AG09319 (cell line): ENCODE measurements at regions not wholly inside any gene's neighbourhood (a gene's known extent, or its start where the extent isn't known, plus 50 kb on each side); places are given as distances from the start of the nearest gene placed in this dataset.
A peak's percentile ranks its signal among the peaks of the same experiment; 100 is the strongest.

ENCODE experiments used
- DNase-seq: peaks from one replicate; pipeline ENCODE4 v3.0.0-alpha.2; 2010; ENCODE audit warnings: low read depth; ENCODE audit errors: extremely low read depth
- TF ChIP-seq, protein P1 (sequence below): IDR thresholded peaks from 2 replicates; pipeline ENCODE4 v1.5.1; 2011; ENCODE audit warnings: low read depth, mild to moderate bottlenecking, inconsistent platforms, low read length, moderate library complexity

DNA sequence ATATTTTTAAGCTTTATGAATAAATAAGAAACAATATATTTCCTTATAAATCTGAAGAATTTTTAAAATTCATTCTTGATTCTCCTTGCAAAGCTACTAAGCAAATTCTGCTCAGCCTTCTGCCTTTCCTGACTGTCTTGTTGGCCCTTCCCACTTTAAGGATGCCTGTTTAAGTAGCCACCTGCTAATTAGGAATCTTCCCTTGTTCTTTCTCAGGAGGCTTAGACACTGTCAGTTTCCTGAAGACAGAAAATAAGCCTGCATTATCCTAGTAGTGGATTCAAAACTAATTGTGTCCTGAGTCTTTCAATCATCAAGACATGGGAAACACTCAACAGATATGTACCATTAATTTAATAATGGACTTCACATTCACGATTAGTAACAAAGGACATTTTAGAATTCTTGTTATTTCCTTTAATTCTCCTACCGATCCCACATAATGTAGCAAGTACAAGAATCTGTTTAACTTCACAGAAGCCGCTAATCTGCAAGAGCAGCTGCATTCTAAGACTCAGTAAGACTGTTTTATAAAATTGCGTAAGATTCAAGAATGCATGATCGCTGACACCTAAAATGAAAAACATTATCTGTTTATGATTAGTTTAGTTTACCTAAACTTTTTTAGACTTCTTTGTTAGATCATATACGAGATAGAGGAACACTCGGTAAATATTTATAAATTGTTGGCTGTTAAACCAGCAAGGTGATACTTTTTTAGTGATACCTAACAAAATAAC is 445.4 kb upstream of the DSEL start:
- DNase-seq: no peak
- TF ChIP-seq, protein P1, sequence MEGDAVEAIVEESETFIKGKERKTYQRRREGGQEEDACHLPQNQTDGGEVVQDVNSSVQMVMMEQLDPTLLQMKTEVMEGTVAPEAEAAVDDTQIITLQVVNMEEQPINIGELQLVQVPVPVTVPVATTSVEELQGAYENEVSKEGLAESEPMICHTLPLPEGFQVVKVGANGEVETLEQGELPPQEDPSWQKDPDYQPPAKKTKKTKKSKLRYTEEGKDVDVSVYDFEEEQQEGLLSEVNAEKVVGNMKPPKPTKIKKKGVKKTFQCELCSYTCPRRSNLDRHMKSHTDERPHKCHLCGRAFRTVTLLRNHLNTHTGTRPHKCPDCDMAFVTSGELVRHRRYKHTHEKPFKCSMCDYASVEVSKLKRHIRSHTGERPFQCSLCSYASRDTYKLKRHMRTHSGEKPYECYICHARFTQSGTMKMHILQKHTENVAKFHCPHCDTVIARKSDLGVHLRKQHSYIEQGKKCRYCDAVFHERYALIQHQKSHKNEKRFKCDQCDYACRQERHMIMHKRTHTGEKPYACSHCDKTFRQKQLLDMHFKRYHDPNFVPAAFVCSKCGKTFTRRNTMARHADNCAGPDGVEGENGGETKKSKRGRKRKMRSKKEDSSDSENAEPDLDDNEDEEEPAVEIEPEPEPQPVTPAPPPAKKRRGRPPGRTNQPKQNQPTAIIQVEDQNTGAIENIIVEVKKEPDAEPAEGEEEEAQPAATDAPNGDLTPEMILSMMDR: no peak

DNA sequence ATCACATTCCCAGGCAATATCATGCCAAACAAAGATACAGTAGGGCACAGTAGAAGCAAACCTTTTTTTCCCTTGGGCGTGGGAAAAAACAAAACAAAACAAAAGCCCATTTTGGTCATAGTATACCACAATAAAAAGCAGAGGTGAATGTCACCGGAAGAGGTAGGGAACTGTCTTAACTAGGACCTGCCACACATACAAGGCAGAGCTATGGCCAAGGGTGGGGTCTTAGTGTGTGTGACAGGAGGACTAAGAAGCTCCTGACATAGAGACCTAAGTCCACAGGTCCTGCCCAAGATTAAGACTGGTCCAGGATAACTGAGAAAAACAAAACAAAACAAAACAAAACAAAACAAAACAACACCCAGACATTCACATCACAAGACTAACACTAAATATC is 441.2 kb upstream of the DSEL start:
- DNase-seq: no peak
- TF ChIP-seq, protein P1: no peak

DNA sequence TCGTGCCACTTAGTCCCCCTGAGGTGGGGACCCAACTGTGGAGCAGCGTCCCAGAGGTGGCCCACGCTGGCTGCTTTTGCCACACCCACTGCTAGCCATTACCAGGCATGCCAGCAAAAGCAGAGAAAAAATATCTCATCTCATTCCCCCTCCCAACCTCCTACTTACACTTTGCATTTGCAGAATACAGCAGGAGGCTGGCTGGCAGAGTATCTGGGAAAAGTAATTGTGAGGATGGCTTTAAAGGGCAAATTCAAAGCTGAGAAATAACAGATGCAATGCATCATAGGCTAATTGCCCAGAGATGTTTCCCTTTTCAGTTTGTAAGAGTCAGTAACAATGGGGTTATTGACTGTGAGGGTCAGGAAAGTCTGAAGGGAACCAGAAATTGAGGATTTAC is 438.1 kb upstream of the DSEL start:
- TF ChIP-seq, protein P1: no peak
- DNase-seq: no peak

DNA sequence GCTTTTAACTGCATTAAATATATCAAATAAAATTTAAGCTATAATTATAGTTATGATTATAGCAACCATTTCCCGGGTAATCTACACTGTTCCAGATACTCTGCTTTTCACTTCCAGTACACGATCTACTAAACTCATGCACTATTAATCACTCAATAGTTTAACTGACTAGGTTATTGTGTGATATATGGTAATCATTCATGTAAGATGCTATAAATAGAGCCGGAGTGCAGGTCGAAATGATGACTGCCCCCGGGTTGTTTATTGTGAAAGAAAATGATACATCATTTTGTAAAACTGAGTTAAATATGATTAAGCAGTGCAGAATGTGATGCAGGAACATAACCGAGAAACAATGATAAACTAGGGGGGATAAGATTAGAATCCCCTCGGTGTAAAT is 434.6 kb upstream of the DSEL start:
- no peak for DNase-seq
- TF ChIP-seq, protein P1: no peak

DNA sequence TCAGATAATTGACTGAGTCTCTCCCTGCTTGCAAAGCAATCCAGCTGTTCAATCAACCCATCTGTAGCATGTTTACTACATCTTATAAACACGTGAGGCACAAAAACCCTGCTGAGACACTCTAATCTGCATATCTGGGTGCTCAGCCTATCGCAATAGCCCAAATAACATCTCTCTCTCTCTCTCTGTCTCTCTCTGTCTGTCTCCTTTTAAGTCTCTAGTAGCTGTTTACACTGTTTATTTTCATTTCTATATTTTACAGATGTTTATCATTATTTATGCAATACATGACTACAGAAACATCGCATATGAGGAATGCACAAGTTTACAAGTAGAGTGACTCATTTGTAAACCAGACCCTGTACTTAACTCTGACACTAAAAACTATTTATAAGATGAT is 422.1 kb upstream of the DSEL start:
- peak; percentile 77 for DNase-seq
- TF ChIP-seq, protein P1: no peak

DNA sequence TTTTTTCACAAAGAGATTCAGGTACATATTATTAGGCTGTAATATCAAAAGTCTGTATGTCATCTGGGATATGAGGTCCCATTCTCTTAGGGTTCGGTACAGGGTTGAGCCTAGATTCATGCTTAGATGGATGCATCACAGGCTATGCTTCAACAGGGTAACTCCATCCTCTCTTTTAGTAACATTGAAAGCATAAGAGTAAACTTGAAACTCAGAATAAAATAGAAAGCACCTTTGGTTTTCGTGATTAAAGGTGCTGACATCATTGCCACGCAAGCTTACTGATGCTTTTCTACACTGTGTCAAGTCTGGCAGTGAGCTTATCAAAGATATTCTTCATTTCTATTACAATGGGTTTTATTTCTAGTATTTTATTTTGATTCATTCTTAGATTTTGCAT is 419.1 kb upstream of the DSEL start:
- no peak for DNase-seq
- TF ChIP-seq, protein P1: no peak

DNA sequence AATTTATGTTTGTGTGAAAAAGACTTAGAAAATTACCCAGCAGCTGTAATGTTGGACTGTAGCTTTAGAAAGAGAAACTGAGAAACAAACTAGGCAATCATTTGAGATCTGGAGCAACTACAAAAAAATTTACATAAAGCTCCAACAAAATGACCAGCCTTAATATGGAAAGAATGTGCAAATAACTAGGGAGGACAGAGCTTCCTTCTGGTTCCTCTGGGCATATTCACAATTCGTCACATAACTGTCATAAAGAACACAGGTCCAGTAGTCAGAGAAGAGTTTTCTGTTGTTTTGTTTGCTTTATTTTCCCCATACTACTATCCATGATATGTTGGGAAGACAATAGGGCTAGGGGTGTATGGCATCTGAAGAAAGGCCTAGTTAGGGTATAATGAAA is 416.8 kb upstream of the DSEL start:
- no peak for DNase-seq
- TF ChIP-seq, protein P1: no peak
